Loucy (cell line): ENCODE measurements at regions not wholly inside any gene's neighbourhood (a gene's known extent, or its start where the extent isn't known, plus 50 kb on each side); places are given as distances from the start of the nearest gene placed in this dataset.

Source experiments
- H2AFZ ChIP-seq: fragments of 200-600 bp; sonication (generic); 2 replicates; pipeline ENCODE4 v1.6.0; 2016; ENCODE audit warnings: antibody characterized with exemption, mild to moderate bottlenecking, low read length, moderate library complexity
- H3F3A ChIP-seq: fragments of 200-600 bp; 2 replicates; pipeline ENCODE4 v1.6.0; 2016; ENCODE audit warnings: antibody characterized with exemption, low read depth, mild to moderate bottlenecking
- H3K27me3 ChIP-seq: fragments of 200-600 bp; sonication (generic); 2 replicates; pipeline ENCODE4 v1.6.1; 2014; ENCODE audit warnings: low read length, mild to moderate bottlenecking; ENCODE audit not compliant: insufficient read depth, poor library complexity, severe bottlenecking
- H3K36me3 ChIP-seq: fragments of 200-600 bp; sonication (generic); 2 replicates; pipeline ENCODE4 v1.6.1; 2016; ENCODE audit warnings: low read length; ENCODE audit not compliant: insufficient read depth
- H3K4me1 ChIP-seq: fragments of 200-600 bp; sonication (generic); 2 replicates; pipeline ENCODE4 v1.5.1; 2014; ENCODE audit warnings: low read length, mild to moderate bottlenecking; ENCODE audit not compliant: insufficient read depth, poor library complexity, severe bottlenecking
- H3K4me2 ChIP-seq: fragments of 200-600 bp; sonication (generic); 2 replicates; pipeline ENCODE4 v1.6.0; 2014; ENCODE audit warnings: antibody characterized with exemption, low read length, low read depth, mild to moderate bottlenecking; ENCODE audit not compliant: poor library complexity, severe bottlenecking
- H3K4me3 ChIP-seq: fragments of 200-600 bp; sonication (generic); 2 replicates; pipeline ENCODE4 v1.5.1; 2014; ENCODE audit warnings: low read length, mild to moderate bottlenecking, mixed read lengths; ENCODE audit not compliant: poor library complexity, severe bottlenecking
- H3K79me2 ChIP-seq: fragments of 200-600 bp; sonication (generic); 2 replicates; pipeline ENCODE4 v1.6.1; 2014; ENCODE audit warnings: low read length; ENCODE audit not compliant: insufficient read depth
- H3K9ac ChIP-seq: fragments of 200-600 bp; sonication (generic); 2 replicates; pipeline ENCODE4 v1.6.0; 2014; ENCODE audit warnings: mild to moderate bottlenecking, low read depth, low read length, moderate library complexity; ENCODE audit not compliant: poor library complexity, severe bottlenecking
- H3K9me2 ChIP-seq: fragments of 200-600 bp; sonication (generic); replicated peaks from 2 replicates; pipeline ENCODE4 v1.6.1; 2016; ENCODE audit warnings: low read depth, low read length, mixed read lengths
- H3K9me3 ChIP-seq: fragments of 200-600 bp; sonication (generic); 2 replicates; pipeline ENCODE4 v1.6.1; 2014; ENCODE audit warnings: mild to moderate bottlenecking, antibody characterized with exemption, low read length, low read depth; ENCODE audit not compliant: insufficient read depth
- H4K20me1 ChIP-seq: fragments of 200-600 bp; sonication (generic); 2 replicates; pipeline ENCODE4 v1.6.0; 2014; ENCODE audit warnings: antibody characterized with exemption, low read length, mild to moderate bottlenecking; ENCODE audit not compliant: insufficient read depth, poor library complexity, severe bottlenecking
- CTCF ChIP-seq: fragments of 200-600 bp; sonication (generic); conservative IDR thresholded peaks from 2 replicates; pipeline ENCODE4 v1.5.1; 2014; ENCODE audit warnings: mild to moderate bottlenecking, antibody characterized with exemption, low read length
- EZH2phosphoT487 ChIP-seq: fragments of 200-600 bp; IDR thresholded peaks from 2 replicates; pipeline ENCODE4 v1.6.1; 2018; ENCODE audit warnings: antibody characterized with exemption, mild to moderate bottlenecking, moderate library complexity, borderline replicate concordance

GRCh38 chr15:58247855-58248842, 110.0 kb downstream of the AQP9 start:
- TF ChIP-seq EZH2phosphoT487 (no peak), CTCF (no peak)
- H3K9me3 ChIP-seq: no peaks in the 10 kb centered on the region
- H3K4me1 ChIP-seq: peaks cover 17% of the 10 kb centered on the region
- no peaks in the 10 kb centered on the region for H3K9me2 ChIP-seq
- no peaks in the 10 kb centered on the region for H3F3A ChIP-seq
- H4K20me1 ChIP-seq: no peaks in the 10 kb centered on the region
- no peak overlapping the region for H3K4me2 ChIP-seq
- no peaks in the 10 kb centered on the region for H3K36me3 ChIP-seq
- no peak overlapping the region for H2AFZ ChIP-seq
- H3K79me2 ChIP-seq: no peaks in the 10 kb centered on the region
- no peak overlapping the region for H3K4me3 ChIP-seq
- H3K27me3 ChIP-seq: no peaks in the 10 kb centered on the region
- H3K9ac ChIP-seq: no peak overlapping the region

- Histone ChIP-seq H3K27me3 (no peaks in the 10 kb centered on the region), H3K9me2 (no peaks in the 10 kb centered on the region), H3K4me2 (peak overlapping the region; percentile 13), H3F3A (no peaks in the 10 kb centered on the region), H2AFZ (peak overlapping the region; percentile 57), H3K4me3 (no peak overlapping the region), H3K9me3 (no peaks in the 10 kb centered on the region), H3K36me3 (no peaks in the 10 kb centered on the region), H3K79me2 (no peaks in the 10 kb centered on the region), H4K20me1 (no peaks in the 10 kb centered on the region), H3K9ac (no peak overlapping the region), H3K4me1 (peaks cover 17% of the 10 kb centered on the region)
- TF ChIP-seq CTCF: no peak
- no peak for TF ChIP-seq EZH2phosphoT487
Observed at GRCh38 chr15:58249646-58250312, 111.6 kb downstream of the AQP9 start.

GRCh38 chr15:58252586-58253323, 114.6 kb downstream of the AQP9 start:
- H3K9me2 ChIP-seq: no peaks in the 10 kb centered on the region
- H3K79me2 ChIP-seq: no peaks in the 10 kb centered on the region
- H3F3A ChIP-seq: no peaks in the 10 kb centered on the region
- no peak overlapping the region for H3K4me2 ChIP-seq
- TF ChIP-seq EZH2phosphoT487 (no peak), CTCF (no peak)
- no peak overlapping the region for H3K9ac ChIP-seq
- H3K27me3 ChIP-seq: no peaks in the 10 kb centered on the region
- H2AFZ ChIP-seq: no peak overlapping the region
- H3K36me3 ChIP-seq: no peaks in the 10 kb centered on the region
- no peak overlapping the region for H3K4me3 ChIP-seq
- peaks cover 8% of the 10 kb centered on the region for H3K4me1 ChIP-seq
- H4K20me1 ChIP-seq: no peaks in the 10 kb centered on the region
- H3K9me3 ChIP-seq: no peaks in the 10 kb centered on the region
